ENCODE measurements at regions not wholly inside any gene's neighbourhood (a gene's known extent, or its start where the extent isn't known, plus 50 kb on each side); places are given as distances from the start of the nearest gene placed in this dataset.

GRCh38 chr18:2075499-2075898 lies 495.8 kb downstream of the METTL4 start:
- TF ChIP-seq, protein P1, sequence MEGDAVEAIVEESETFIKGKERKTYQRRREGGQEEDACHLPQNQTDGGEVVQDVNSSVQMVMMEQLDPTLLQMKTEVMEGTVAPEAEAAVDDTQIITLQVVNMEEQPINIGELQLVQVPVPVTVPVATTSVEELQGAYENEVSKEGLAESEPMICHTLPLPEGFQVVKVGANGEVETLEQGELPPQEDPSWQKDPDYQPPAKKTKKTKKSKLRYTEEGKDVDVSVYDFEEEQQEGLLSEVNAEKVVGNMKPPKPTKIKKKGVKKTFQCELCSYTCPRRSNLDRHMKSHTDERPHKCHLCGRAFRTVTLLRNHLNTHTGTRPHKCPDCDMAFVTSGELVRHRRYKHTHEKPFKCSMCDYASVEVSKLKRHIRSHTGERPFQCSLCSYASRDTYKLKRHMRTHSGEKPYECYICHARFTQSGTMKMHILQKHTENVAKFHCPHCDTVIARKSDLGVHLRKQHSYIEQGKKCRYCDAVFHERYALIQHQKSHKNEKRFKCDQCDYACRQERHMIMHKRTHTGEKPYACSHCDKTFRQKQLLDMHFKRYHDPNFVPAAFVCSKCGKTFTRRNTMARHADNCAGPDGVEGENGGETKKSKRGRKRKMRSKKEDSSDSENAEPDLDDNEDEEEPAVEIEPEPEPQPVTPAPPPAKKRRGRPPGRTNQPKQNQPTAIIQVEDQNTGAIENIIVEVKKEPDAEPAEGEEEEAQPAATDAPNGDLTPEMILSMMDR (IDR thresholded peaks at IDR 0.05), result no peak
- no peak for TF ChIP-seq ZFX (IDR thresholded peaks at IDR 0.05; ENCODE audit: borderline replicate concordance)

All from 22Rv1 (cell line).